GM23338 (cell line): ENCODE measurements at regions not wholly inside any gene's neighbourhood (a gene's known extent, or its start where the extent isn't known, plus 50 kb on each side); places are given as distances from the start of the nearest gene placed in this dataset.

Experiments
- ATAC-seq: fragments of 200-7000 bp; cut with Tn5 transposase; 3 replicates; pipeline ENCODE4 v1.9.1; 2020
- DNase-seq: peaks from one replicate; pipeline ENCODE4 v3.0.0-alpha.2; 2015; ENCODE audit warnings: low spot score
- H2AFZ ChIP-seq: fragments of 200-600 bp; sonication (generic); 2 replicates; pipeline ENCODE4 v1.8.0; 2016; ENCODE audit warnings: antibody characterized with exemption, mild to moderate bottlenecking, moderate library complexity
- H3F3A ChIP-seq: fragments of 200-600 bp; sonication (generic); replicated peaks from 2 replicates; pipeline ENCODE4 v1.8.0; 2017; ENCODE audit warnings: antibody characterized with exemption, mixed run types, low read depth
- H3K27ac ChIP-seq: fragments of 200-600 bp; sonication (generic); 2 replicates; pipeline ENCODE4 v1.6.1; 2016; ENCODE audit warnings: low read depth
- H3K27me3 ChIP-seq: fragments of 200-600 bp; sonication (generic); 2 replicates; pipeline ENCODE4 v1.8.0; 2016; ENCODE audit warnings: mild to moderate bottlenecking, mixed run types, moderate library complexity; ENCODE audit not compliant: insufficient read depth
- H3K36me3 ChIP-seq: fragments of 200-600 bp; sonication (generic); 2 replicates; pipeline ENCODE4 v1.8.0; 2016; ENCODE audit warnings: mild to moderate bottlenecking; ENCODE audit not compliant: insufficient read depth
- H3K4me1 ChIP-seq: fragments of 200-600 bp; sonication (generic); 2 replicates; pipeline ENCODE4 v1.8.0; 2016; ENCODE audit warnings: mild to moderate bottlenecking, moderate library complexity; ENCODE audit not compliant: insufficient read depth
- H3K4me2 ChIP-seq: fragments of 200-600 bp; sonication (generic); 2 replicates; pipeline ENCODE4 v1.7.1; 2017; ENCODE audit warnings: mixed run types
- H3K4me3 ChIP-seq: fragments of 200-600 bp; sonication (generic); 2 replicates; pipeline ENCODE4 v1.6.1; 2016; ENCODE audit warnings: mixed run types
- H3K79me2 ChIP-seq: fragments of 200-600 bp; sonication (generic); replicated peaks from 2 replicates; pipeline ENCODE4 v1.8.0; 2017; ENCODE audit warnings: mild to moderate bottlenecking; ENCODE audit not compliant: insufficient read depth
- H3K9me2 ChIP-seq: fragments of 200-600 bp; sonication (generic); 2 replicates; pipeline ENCODE4 v1.8.0; 2017; ENCODE audit not compliant: insufficient read depth
- H4K20me1 ChIP-seq: fragments of 200-600 bp; sonication (generic); replicated peaks from 2 replicates; pipeline ENCODE4 v1.8.0; 2017; ENCODE audit warnings: mild to moderate bottlenecking; ENCODE audit not compliant: insufficient read depth
- H3K27ac Mint-ChIP-seq: 2 replicates; pipeline ENCODE4 v1.8.0; 2020; ENCODE audit warnings: inconsistent platforms, mild to moderate bottlenecking, moderate library complexity, mixed read lengths
- H3K27me3 Mint-ChIP-seq: 3 replicates; pipeline ENCODE4 v1.8.0; 2022; ENCODE audit warnings: low read depth, mild to moderate bottlenecking, moderate library complexity, mixed read lengths, inconsistent platforms; ENCODE audit not compliant: insufficient read depth, poor library complexity
- H3K36me3 Mint-ChIP-seq: 3 replicates; pipeline ENCODE4 v1.8.0; 2021; ENCODE audit warnings: low read depth, mild to moderate bottlenecking, inconsistent platforms, moderate library complexity, mixed read lengths
- H3K4me1 Mint-ChIP-seq: 3 replicates; pipeline ENCODE4 v1.8.0; 2020; ENCODE audit warnings: mild to moderate bottlenecking, inconsistent platforms, mixed read lengths
- H3K4me3 Mint-ChIP-seq: 3 replicates; pipeline ENCODE4 v1.8.0; 2021; ENCODE audit warnings: moderate library complexity, mild to moderate bottlenecking, inconsistent platforms, mixed read lengths
- H3K9me3 Mint-ChIP-seq: 3 replicates; pipeline ENCODE4 v1.8.0; 2020; ENCODE audit warnings: moderate library complexity, mild to moderate bottlenecking, inconsistent platforms, mixed read lengths
- CREB1 ChIP-seq: fragments of 250-450 bp; sonication (Bioruptor Pico); IDR thresholded peaks from 2 replicates; pipeline ENCODE4 v1.5.0; 2020; ENCODE audit warnings: low read depth, mild to moderate bottlenecking, moderate library complexity
- CTCF ChIP-seq, 2 experiments: fragments of 200-600 bp in 1 of 2; sonication (generic) in 1 of 2; conservative IDR thresholded peaks; 2 replicates each; pipeline versions ENCODE4 v1.5.1 to v1.6.1; 2016 to 2017; ENCODE audit warnings: antibody characterized with exemption in 2 of 2, low read depth in 2 of 2, mild to moderate bottlenecking in 2 of 2, moderate library complexity in 1 of 2
- ETS1 ChIP-seq: IDR thresholded peaks from 2 replicates; pipeline ENCODE4 v1.6.1; 2016; ENCODE audit warnings: antibody characterized with exemption
- EZH2 ChIP-seq: fragments of 200-600 bp; sonication (generic); IDR thresholded peaks from one replicate; pipeline ENCODE4 v1.8.0; 2017; ENCODE audit warnings: antibody characterized with exemption, mild to moderate bottlenecking, low read depth; ENCODE audit not compliant: unreplicated experiment
- EZH2phosphoT487 ChIP-seq: fragments of 200-600 bp; sonication (generic); IDR thresholded peaks from one replicate; pipeline ENCODE4 v1.8.1; 2018; ENCODE audit warnings: antibody characterized with exemption; ENCODE audit not compliant: unreplicated experiment
- JUNB ChIP-seq: IDR thresholded peaks from one replicate; pipeline ENCODE4 v1.6.1; 2016; ENCODE audit warnings: antibody characterized with exemption; ENCODE audit not compliant: unreplicated experiment
- NANOG ChIP-seq: IDR thresholded peaks from 2 replicates; pipeline ENCODE4 v1.6.1; 2016; ENCODE audit warnings: antibody characterized with exemption, borderline replicate concordance
- POLR2AphosphoS5 ChIP-seq: IDR thresholded peaks from 2 replicates; pipeline ENCODE4 v1.6.1; 2016; ENCODE audit warnings: antibody characterized with exemption, low read depth
- REST ChIP-seq: IDR thresholded peaks from one replicate; pipeline ENCODE4 v1.6.1; 2018; ENCODE audit warnings: antibody characterized with exemption; ENCODE audit not compliant: unreplicated experiment
- STAT1 ChIP-seq: IDR thresholded peaks from one replicate; pipeline ENCODE4 v1.6.1; 2016; ENCODE audit warnings: antibody characterized with exemption; ENCODE audit not compliant: unreplicated experiment
- ZNF114 ChIP-seq: fragments of 250-450 bp; sonication (Bioruptor Pico); IDR thresholded peaks from 2 replicates; pipeline ENCODE4 v1.5.0; 2020; ENCODE audit warnings: mild to moderate bottlenecking, moderate library complexity
- ZNF331 ChIP-seq: fragments of 250-450 bp; sonication (Bioruptor Pico); IDR thresholded peaks from 2 replicates; pipeline ENCODE4 v1.5.0; 2020; ENCODE audit warnings: low read depth, mild to moderate bottlenecking, moderate library complexity
- ZNF462 ChIP-seq: fragments of 250-450 bp; sonication (Bioruptor Pico); IDR thresholded peaks from 2 replicates; pipeline ENCODE4 v1.5.0; 2020; ENCODE audit warnings: mild to moderate bottlenecking, moderate library complexity

- Histone ChIP-seq H3K27ac (no peak overlapping the region), H3K4me1 (peaks cover 5% of the 10 kb centered on the region; the same call in 1 of the 2 replicates), H3K4me2 (no peak overlapping the region), H3K36me3 (no peaks in the 10 kb centered on the region), H2AFZ (no peak overlapping the region), H3F3A (no peaks in the 10 kb centered on the region), H3K9me2 (0 out of 2 replicates have a peak, but pooled peaks cover under 1% of the 10 kb centered on the region), H4K20me1 (no peaks in the 10 kb centered on the region), H3K4me3 (no peak overlapping the region), H3K27me3 (no peaks in the 10 kb centered on the region), H3K79me2 (no peaks in the 10 kb centered on the region)
- H3K4me3 Mint-ChIP-seq: no peak overlapping the region
- ATAC-seq (no peak), DNase-seq (no peak)
- peaks cover 7% of the 10 kb centered on the region; the same call in 1 of the 3 replicates for H3K4me1 Mint-ChIP-seq
- TF ChIP-seq JUNB (no peak), CTCF (conservative IDR thresholded peaks at IDR 0.05; ENCODE audit: low read depth in 2 of 2) (no peak), POLR2AphosphoS5 (no peak), ZNF462 (CRISPR knock-in tag) (no peak), ZNF114 (CRISPR knock-in tag) (no peak), REST (no peak), ETS1 (no peak), EZH2phosphoT487 (no peak), STAT1 (no peak), ZNF331 (CRISPR knock-in tag) (no peak), CREB1 (CRISPR knock-in tag) (no peak), NANOG (no peak), EZH2 (no peak)
- H3K9me3 Mint-ChIP-seq: peaks cover 17% of the 10 kb centered on the region
- peaks cover 2% of the 10 kb centered on the region for H3K27me3 Mint-ChIP-seq
- no peak overlapping the region for H3K27ac Mint-ChIP-seq
- H3K36me3 Mint-ChIP-seq: peaks cover 9% of the 10 kb centered on the region; the same call in 2 of the 3 replicates
Observed at GRCh38 chr6:159466926-159467325, 226.1 kb downstream of the SOD2 start.
